Parathyroid adenoma (tissue), 2 donors: ENCODE measurements at regions not wholly inside any gene's neighbourhood (a gene's known extent, or its start where the extent isn't known, plus 50 kb on each side); places are given as distances from the start of the nearest gene placed in this dataset.
"Not testable (repeated sequence)": the region's sequence is repeated elsewhere in the genome, so short reads cannot be mapped to it uniquely, and the experiment has no call there.

Source experiments
- H2AFZ ChIP-seq: fragments of 300-600 bp; sonication (generic); one replicate; pipeline ENCODE4 v1.7.0; 2017; ENCODE audit warnings: antibody characterized with exemption, mild to moderate bottlenecking
- H3K27ac ChIP-seq: fragments of 300-600 bp; sonication (generic); one replicate; pipeline ENCODE4 v1.7.0; 2017
- H3K27me3 ChIP-seq: fragments of 300-600 bp; sonication (generic); one replicate; pipeline ENCODE4 v1.7.0; 2017; ENCODE audit warnings: low read length; ENCODE audit not compliant: control insufficient read depth, insufficient read depth
- H3K36me3 ChIP-seq: fragments of 300-600 bp; sonication (generic); one replicate; pipeline ENCODE4 v1.7.0; 2017; ENCODE audit warnings: low read length; ENCODE audit not compliant: control insufficient read depth, insufficient read depth
- H3K4me1 ChIP-seq: fragments of 300-600 bp; sonication (generic); one replicate; pipeline ENCODE4 v1.7.0; 2017; ENCODE audit warnings: control low read depth
- H3K4me2 ChIP-seq: fragments of 300-600 bp; sonication (generic); one replicate; pipeline ENCODE4 v1.7.0; 2017; ENCODE audit warnings: low read length
- H3K4me3 ChIP-seq: fragments of 300-600 bp; sonication (generic); one replicate; pipeline ENCODE4 v1.7.0; 2017; ENCODE audit warnings: low read depth, low read length
- H3K79me2 ChIP-seq: fragments of 300-600 bp; sonication (generic); one replicate; pipeline ENCODE4 v1.7.0; 2017; ENCODE audit warnings: control low read depth
- H3K9ac ChIP-seq: fragments of 300-600 bp; sonication (generic); one replicate; pipeline ENCODE4 v1.7.0; 2017; ENCODE audit warnings: mild to moderate bottlenecking
- H3K9me3 ChIP-seq: fragments of 300-600 bp; sonication (generic); one replicate; pipeline ENCODE4 v1.7.0; 2017; ENCODE audit warnings: low read length; ENCODE audit not compliant: control insufficient read depth
- TF ChIP-seq, protein P1 (sequence below): fragments of 300-600 bp; sonication (generic); IDR thresholded peaks from one replicate; pipeline ENCODE4 v1.7.0; 2017; ENCODE audit warnings: antibody characterized with exemption, mild to moderate bottlenecking
- donor health status: primary hyperparathyroidism.

DNA sequence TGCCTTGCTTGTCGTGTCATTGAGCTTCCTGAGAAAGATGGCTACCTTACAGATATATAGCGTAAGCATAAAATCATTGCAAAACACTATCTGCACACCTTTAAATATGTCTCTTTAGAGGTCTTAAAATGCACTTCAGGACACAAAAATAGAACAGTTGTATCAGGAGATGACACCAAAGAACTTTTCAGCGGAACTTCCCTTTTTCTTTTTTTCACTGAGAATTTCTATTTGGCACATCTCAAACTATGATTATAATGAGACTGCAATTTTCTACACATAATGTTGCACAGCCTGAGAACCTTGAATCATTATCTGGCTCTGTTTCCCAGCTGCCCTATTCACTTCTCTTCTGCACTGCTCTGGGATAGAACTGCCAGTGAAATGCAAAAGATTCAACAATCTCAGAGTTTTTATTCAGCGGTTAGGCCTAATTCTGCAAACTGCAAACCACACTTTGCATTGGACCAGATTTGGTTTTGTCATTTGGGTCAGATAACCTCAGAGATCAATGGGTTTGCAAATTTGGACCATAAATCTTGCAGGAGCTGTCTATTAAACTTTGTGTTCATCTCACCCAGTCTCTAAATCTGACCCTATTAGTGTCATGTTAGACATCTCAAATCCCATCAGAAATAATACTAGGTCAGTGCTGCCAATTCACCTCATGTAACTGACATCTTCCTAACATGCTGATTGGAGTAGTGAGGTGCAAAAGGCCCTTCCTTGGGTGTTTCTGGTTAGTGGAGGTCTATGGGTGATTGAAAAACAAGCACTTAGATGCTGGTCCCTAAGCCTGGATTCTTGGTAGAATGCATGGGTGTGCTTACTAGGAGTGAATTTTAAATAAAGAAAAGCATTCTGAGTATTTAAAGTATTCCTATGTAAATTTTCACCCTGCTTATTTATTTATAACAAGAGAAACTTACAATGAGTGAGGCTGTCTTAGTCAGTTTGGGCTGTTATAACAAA is 382.7 kb downstream of the UTRN start:
- Histone ChIP-seq H3K4me3 (no peak overlapping the region), H3K36me3 (no peaks in the 10 kb centered on the region), H3K79me2 (peaks cover 17% of the 10 kb centered on the region), H2AFZ (no peak overlapping the region), H3K27ac (no peak overlapping the region), H3K9ac (no peak overlapping the region), H3K27me3 (no peaks in the 10 kb centered on the region), H3K4me2 (no peak overlapping the region), H3K4me1 (peaks cover 6% of the 10 kb centered on the region), H3K9me3 (no peaks in the 10 kb centered on the region)
- TF ChIP-seq, protein P1, sequence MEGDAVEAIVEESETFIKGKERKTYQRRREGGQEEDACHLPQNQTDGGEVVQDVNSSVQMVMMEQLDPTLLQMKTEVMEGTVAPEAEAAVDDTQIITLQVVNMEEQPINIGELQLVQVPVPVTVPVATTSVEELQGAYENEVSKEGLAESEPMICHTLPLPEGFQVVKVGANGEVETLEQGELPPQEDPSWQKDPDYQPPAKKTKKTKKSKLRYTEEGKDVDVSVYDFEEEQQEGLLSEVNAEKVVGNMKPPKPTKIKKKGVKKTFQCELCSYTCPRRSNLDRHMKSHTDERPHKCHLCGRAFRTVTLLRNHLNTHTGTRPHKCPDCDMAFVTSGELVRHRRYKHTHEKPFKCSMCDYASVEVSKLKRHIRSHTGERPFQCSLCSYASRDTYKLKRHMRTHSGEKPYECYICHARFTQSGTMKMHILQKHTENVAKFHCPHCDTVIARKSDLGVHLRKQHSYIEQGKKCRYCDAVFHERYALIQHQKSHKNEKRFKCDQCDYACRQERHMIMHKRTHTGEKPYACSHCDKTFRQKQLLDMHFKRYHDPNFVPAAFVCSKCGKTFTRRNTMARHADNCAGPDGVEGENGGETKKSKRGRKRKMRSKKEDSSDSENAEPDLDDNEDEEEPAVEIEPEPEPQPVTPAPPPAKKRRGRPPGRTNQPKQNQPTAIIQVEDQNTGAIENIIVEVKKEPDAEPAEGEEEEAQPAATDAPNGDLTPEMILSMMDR = no peak

DNA sequence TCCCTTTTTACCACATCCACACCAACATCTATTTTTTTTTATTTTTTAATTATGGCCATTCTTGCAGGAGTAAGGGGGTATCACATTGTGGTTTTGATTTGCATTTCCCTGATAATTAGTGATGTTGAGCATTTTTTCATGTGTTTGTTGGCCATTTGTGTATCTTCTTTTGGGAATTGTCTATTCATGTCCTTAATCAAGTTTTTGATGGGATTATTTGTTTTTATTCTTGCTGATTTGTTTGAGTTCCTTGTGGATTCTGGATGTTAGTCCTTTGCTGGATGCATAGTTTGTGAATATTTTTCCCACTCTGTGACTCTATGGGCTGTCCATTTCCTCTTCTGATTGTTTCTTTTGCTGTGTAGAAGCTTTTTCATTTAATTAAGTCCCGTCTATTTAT is 385.1 kb downstream of the UTRN start:
- not testable (repeated sequence) for H3K4me1 ChIP-seq, H3K27me3 ChIP-seq, H2AFZ ChIP-seq, H3K9me3 ChIP-seq, H3K4me3 ChIP-seq, H3K9ac ChIP-seq, H3K27ac ChIP-seq, H3K36me3 ChIP-seq, H3K4me2 ChIP-seq
- peaks cover 24% of the 10 kb centered on the region for H3K79me2 ChIP-seq

DNA sequence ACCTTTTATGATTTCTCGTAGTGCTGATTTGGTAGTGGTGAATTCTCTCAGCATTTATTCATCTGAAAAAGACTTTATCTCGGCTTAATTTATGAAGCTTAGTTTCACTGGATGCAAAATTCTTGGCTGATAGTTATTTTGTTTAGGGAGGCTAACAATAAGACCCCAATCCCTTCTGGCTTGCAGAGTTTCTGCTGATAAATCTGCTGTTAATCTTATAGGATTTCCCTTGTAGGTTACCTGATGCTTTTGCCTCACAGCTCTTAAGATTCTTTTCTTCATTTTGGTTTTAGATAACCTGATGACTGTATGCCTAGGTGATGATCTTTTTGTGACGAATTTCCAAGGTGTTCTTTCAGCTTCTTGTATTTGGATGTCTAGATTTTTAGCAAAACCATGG is 388.7 kb downstream of the UTRN start:
- TF ChIP-seq, protein P1 = no peak
- Histone ChIP-seq H3K4me2 (no peak overlapping the region), H3K27ac (no peak overlapping the region), H3K9ac (no peak overlapping the region), H3K4me3 (no peak overlapping the region), H3K4me1 (peaks cover 5% of the 10 kb centered on the region), H3K36me3 (no peaks in the 10 kb centered on the region), H2AFZ (no peak overlapping the region), H3K27me3 (no peaks in the 10 kb centered on the region), H3K79me2 (peaks cover 17% of the 10 kb centered on the region), H3K9me3 (no peaks in the 10 kb centered on the region)

DNA sequence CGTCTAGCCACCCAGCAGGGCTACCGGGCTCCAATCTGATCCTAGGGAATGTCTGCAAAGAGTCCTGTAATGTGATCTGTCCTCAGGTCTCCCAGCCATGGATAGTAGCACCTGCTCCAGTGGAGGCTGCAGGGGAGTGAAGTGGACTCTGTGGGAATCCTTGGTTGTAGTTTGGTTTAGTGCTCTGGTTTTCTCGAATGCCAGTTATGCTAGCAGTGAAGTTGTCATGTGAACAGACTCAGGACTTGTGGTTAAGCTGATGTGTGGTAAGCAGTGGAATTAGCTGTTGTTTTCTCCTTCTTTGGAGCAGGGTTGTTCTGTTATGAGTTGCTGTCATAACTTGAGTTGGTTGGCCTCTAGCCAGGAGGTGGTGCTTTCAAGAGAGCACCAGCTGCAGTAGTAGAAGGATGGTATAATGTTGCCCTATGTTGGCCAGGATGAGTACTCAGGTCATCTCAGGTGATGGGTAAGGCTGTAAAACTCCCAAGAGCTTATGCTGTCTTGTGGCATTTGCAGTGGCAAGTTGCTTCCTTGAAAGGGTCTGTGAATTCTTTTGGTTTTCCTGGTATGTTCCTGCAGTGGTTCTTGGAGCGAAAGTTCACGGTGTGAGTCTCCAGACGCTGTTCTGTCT is 390.2 kb downstream of the UTRN start:
- Histone ChIP-seq H3K36me3 (no peaks in the 10 kb centered on the region), H3K4me2 (no peak overlapping the region), H3K79me2 (peaks cover 16% of the 10 kb centered on the region), H3K4me1 (peaks cover 5% of the 10 kb centered on the region), H3K4me3 (no peak overlapping the region), H2AFZ (no peak overlapping the region), H3K27me3 (no peaks in the 10 kb centered on the region), H3K9me3 (no peaks in the 10 kb centered on the region), H3K9ac (no peak overlapping the region), H3K27ac (no peak overlapping the region)
- TF ChIP-seq, protein P1 = no peak

DNA sequence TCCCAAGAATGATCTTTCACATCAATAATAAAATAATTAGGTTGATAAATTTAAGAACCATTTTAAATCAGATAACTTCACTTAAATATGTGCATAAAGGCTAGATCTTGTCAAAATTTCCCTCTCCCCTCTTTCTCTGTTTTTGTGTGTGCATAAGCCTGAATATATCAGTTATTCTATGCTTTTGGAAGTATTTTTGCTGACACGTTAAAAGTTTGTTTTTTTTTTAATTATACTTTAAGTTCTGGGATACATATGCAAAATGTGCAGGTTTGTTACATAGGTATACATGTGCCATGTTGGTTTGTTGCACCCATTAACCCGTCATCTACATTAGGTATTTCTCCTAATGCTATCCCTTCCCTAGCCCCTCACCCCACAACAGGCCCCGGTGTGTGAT is 391.2 kb downstream of the UTRN start:
- not testable (repeated sequence) for H3K4me2 ChIP-seq, H3K4me1 ChIP-seq, H3K27me3 ChIP-seq, H3K36me3 ChIP-seq, H3K9ac ChIP-seq, H3K9me3 ChIP-seq, H3K27ac ChIP-seq, H3K79me2 ChIP-seq, H3K4me3 ChIP-seq, H2AFZ ChIP-seq

DNA sequence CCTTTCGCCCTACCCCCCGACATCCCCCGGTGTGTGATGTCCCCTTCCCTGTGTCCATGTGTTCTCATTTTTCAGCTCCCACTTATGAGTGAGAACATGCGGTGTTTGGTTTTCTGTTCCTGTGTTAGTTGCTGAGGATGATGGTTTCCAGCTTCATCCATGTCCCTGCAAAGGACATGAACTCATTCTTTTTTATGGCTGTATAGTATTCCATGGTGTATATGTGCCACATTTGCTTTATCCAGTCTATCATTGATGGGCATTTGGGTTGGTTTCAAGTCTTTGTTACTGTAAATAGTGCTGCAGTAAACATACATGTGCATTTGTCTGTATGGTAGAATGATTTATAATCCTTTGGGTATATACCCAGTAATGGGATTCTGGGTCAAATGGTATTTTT is 392.1 kb downstream of the UTRN start:
- not testable (repeated sequence) for H3K27ac ChIP-seq, H3K9ac ChIP-seq, H3K4me3 ChIP-seq, H3K9me3 ChIP-seq, H2AFZ ChIP-seq, H3K4me2 ChIP-seq, H3K36me3 ChIP-seq, H3K27me3 ChIP-seq, H3K79me2 ChIP-seq, H3K4me1 ChIP-seq
